HG03175 (cell line): ENCODE measurements at regions not wholly inside any gene's neighbourhood (a gene's known extent, or its start where the extent isn't known, plus 50 kb on each side); places are given as distances from the start of the nearest gene placed in this dataset.
"Not testable (repeated sequence)": the region's sequence is repeated elsewhere in the genome, so short reads cannot be mapped to it uniquely, and the experiment has no call there.

ENCODE experiments used
- ATAC-seq: cut with Tn5 transposase; IDR thresholded peaks from one replicate; pipeline ENCODE4 v1.9.1; 2021; ENCODE audit warnings: mild to moderate bottlenecking, moderate library complexity; ENCODE audit not compliant: unreplicated experiment

GRCh38 chr10:53357587-53357986 is 585.0 kb upstream of the MBL2 start:
- no peak for ATAC-seq

DNA sequence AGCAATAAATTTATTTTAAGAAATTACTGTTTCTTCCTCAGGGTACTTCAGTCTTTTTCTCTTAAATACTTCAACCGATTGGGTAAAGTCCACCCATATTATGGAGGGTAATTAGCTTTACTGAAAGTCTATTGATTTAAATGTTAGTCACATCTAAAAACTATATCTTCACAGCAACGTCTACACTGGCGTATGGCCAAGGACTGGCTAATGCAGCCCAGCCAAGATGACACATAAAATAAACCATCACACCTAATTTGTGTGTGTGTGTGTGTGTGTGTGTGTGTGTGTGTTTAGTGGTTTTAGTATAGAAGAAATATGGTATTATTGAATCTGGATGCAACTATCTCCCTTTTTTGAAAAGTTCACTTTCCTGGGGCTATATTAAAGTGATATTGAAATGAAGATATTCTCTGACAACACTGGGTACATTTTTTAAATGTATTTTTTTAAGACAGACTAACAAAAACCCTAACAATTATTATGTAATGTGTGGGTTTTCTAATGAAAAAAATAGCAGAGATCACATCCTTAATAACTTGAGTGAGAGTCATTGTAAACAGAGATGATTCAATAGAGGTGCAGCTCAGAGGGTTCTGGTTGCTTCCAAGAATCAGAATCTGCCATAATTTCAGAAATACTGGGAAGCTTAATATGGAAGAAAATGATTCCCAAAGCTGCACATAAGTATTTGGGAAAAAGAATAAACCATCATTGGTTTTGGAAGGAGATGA is 584.2 kb upstream of the MBL2 start:
- no peak for ATAC-seq

DNA sequence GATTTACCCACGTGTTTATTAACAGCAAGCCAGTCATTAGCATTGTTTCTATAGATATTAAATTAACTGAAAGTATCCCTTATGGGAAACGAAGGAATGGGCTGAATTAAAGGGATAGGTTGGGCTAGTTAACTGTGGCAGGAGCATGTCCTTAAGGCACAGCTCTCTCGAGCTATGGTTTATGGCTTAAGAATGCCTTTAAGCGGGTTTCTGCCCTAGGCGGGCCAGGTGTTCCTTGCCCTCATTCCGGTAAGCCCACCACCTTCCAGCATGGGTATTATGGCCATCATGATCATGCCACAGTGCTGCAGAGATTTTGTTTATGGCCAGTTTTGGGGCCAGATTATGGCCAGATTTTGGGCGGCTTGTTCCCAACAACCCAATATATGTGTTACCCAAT is 569.9 kb upstream of the MBL2 start:
- ATAC-seq = not testable (repeated sequence)

GRCh38 chr10:53338199-53338598 is 565.6 kb upstream of the MBL2 start:
- ATAC-seq = not testable (repeated sequence)

GRCh38 chr10:53335803-53336422 is 563.3 kb upstream of the MBL2 start:
- ATAC-seq = not testable (repeated sequence)

DNA sequence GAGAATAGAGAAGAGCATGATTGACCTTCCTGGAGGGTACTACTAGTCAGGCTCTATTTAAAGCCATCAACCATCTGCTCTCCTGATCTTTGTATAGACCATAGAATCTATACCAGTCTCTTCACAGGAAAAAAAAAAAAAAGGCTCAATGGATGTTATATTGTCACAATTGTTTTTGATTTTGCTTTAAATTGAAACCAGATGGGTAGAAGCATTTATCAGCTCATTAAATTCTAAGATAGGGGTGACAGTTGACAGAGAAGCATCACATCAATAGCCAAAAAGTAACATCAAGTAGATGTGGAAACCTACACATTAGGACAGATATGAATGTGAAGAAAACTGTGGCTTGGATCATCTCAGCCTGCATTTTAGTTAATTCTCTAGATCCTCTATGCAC is 558.9 kb upstream of the MBL2 start:
- no peak for ATAC-seq

- not testable (repeated sequence) for ATAC-seq
These were observed 554.1 kb upstream of the MBL2 start for GRCh38 chr10:53326401-53327305.

DNA sequence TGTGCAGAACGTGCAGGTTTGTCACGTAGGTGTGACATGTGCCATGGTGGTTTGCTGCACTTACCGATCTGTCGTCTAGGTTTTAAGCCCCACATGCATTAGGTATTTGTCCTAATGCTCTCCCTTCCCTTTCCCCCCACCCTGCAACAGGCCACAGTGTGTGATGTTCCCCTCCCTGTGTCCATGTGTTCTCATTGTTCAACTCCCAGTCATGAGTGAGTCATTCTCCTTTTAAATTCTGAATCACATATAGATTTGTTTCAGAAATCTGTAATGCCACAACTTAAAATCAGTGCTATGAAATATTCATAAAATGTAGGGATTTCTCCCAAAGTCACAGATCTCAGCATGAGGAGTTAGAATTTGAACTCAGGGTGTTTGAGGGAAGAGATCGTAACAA is 552.5 kb upstream of the MBL2 start:
- no peak for ATAC-seq

DNA sequence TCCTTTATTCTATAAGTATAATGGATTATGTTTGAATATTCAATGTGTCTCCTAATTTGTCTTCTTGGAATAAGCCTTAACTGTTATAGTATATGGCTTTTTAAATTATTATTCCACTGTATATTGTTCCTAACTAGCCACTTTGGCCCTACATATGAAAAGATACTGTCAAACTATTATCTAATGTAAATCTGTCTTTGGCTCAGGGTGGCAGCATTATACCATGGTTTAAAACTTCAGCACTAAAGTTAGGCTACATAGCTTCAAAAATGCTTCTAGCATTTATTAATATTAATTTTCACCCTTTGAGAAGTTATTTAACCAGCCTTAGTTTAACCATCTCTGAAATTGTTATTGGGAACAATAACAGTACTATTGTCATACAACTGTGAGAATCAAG is 543.1 kb upstream of the MBL2 start:
- no peak for ATAC-seq

- no peak for ATAC-seq
These were observed 542.3 kb upstream of the MBL2 start for GRCh38 chr10:53314876-53315275.

GRCh38 chr10:53298443-53298842 is 525.9 kb upstream of the MBL2 start:
- ATAC-seq = no peak

DNA sequence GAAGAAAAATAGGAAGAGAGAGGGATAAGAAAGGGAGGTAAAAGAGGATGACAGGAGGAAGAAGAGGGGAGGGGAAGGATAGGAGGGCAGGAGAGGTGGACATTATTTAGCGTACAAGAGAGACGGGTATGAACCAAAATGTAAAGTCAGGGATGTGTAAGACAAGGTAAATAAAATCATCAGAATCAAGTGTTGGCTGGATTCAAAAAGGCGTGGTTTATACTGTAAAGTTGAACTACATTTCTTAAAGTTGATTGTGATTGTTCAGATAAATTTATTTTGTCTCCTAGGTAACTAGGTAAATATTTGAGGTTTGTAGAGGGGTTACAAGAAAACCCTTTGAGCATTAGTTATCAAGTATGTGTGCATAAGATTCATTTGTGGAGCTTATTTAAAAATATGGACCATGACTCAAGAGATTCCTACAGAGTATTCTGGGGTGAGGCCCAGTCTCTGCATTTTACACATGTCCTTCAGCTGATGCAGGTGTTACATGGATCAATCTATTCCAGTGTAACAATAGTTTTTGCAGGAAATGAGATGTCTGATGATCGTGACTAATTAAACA is 512.1 kb upstream of the MBL2 start:
- no peak for ATAC-seq

DNA sequence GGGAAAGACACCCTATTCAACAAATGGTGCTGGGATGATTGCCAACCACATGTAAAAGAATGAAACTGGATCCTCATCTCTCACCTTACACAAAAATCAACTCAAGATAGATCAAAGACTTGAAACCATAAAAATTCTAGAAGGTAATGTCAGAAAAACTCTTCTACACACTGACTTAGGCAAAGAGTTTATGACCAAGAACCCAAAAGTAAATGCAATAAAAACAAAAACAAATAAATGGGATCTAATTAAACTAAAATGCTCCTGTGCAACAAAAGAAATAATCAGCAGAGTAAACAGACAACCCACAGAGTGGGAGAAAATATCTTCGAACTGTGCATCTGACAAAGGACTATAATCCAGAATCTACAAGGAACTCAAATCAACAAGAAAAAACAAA is 504.2 kb upstream of the MBL2 start:
- ATAC-seq = no peak

GRCh38 chr10:53269482-53269881 is 496.9 kb upstream of the MBL2 start:
- no peak for ATAC-seq

DNA sequence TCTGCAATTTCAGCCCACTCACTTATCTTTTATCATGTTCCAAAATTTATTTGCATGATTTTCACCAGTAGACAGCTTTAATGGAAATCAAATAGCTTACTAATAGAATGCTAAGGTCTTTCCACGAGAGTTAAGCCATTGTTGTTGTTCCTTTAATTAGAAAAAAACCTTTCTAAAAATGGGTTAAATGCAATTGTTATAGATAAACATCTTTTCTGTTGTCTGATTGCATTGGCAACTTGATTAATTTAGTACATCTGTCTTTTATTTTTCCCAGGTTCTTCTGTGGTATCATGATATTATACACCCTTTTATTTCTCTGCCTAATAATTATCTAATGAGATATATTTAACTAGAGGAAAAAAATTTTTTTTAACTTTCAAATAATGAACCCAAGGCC is 487.6 kb upstream of the MBL2 start:
- ATAC-seq = no peak

DNA sequence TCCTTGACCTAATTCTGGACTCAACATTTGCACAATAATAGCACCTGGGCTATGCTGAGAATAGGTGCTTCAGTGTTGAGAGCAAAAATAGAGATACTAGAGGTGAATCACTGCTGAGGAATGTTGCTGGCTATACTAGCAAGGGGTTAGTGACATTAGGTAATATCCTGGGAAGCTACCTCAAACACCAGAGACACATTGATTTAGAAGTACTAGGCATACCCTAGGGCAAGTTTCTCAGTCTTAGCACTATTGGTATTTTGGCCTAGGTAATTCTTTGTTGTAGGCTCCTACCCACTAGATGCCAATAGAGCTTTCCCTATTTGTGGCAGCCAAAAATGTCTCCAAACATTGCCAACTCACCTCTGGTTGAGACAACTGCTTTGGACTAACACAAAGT is 484.0 kb upstream of the MBL2 start:
- no peak for ATAC-seq

- ATAC-seq = no peak
These were observed 483.1 kb upstream of the MBL2 start for GRCh38 chr10:53255661-53256205.

GRCh38 chr10:53253221-53253620 is 480.6 kb upstream of the MBL2 start:
- no peak for ATAC-seq

DNA sequence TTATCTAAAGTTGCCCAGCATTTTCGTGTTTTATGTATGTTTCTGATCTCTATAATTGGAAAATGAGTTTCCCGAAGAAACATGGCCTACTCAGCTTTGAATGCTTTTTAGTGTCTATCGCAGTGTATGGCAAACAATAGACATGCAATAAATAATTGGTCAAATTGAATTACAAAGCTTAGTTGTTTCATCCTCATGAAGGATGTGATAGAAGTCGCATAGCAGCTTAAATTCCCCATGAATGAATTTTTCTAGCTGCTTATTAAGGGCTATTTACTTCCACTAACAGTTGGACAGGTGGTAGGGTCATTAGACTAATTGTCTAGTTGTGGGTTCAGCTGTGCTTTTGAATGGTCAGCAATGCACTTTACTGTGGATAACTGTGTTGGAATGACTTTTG is 467.3 kb upstream of the MBL2 start:
- no peak for ATAC-seq

DNA sequence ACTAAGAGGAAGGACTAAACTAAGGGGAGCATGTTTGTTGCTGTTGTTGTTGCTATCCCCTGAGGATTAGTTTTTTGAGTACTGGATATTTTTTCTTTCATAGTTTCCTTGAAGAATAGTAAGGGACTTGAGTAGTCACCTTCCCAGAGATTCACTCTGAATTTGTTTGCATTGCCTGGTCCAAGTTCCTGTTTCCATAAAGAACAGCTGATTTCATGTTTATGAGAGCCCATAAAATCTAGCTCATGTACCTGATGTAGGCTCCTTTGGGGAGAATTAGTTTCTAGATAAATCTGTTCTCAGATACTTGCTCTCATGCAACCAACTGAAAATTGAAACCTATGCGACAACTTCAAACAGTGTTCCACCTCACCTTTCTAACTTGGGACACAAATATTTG is 464.4 kb upstream of the MBL2 start:
- ATAC-seq = no peak

- ATAC-seq = no peak
These were observed 461.2 kb upstream of the MBL2 start for GRCh38 chr10:53233749-53234148.
